Breast epithelium (tissue), 4 donors: ENCODE measurements at regions not wholly inside any gene's neighbourhood (a gene's known extent, or its start where the extent isn't known, plus 50 kb on each side); places are given as distances from the start of the nearest gene placed in this dataset.

Experiments
- DNase-seq, 2 donors: peaks; one replicate each; pipeline ENCODE4 v3.0.0-alpha.2; 2019; ENCODE audit warnings: low spot score in 2 of 2
- H3K27ac ChIP-seq, 2 donors: fragments of 200-600 bp; sonication (generic) in 1 of 2; one replicate each; pipeline ENCODE4 v1.5.1; 2016 to 2019; ENCODE audit warnings: mild to moderate bottlenecking in 1 of 2
- H3K27me3 ChIP-seq, 2 donors: fragments of 200-600 bp; sonication (generic) in 1 of 2; one replicate each; pipeline versions ENCODE4 v1.5.1 to v1.6.0; 2017 to 2019; ENCODE audit warnings: control low read depth in 1 of 2, mild to moderate bottlenecking in 1 of 2
- H3K36me3 ChIP-seq: fragments of 200-600 bp; one replicate; pipeline ENCODE4 v1.5.1; 2019
- H3K4me1 ChIP-seq, 2 donors: fragments of 200-600 bp; sonication (generic); one replicate each; pipeline ENCODE4 v1.5.1; 2016 to 2019; ENCODE audit warnings: control low read depth in 1 of 2
- H3K4me3 ChIP-seq, 3 donors: fragments of 200-600 bp; sonication (generic); 1 replicate in 2 of 3; 2 replicates in 1 of 3; pipeline ENCODE4 v1.5.1; 2016 to 2019; ENCODE audit warnings: mild to moderate bottlenecking in 3 of 3, moderate library complexity in 2 of 3
- H3K9me3 ChIP-seq, 2 donors: fragments of 200-600 bp; sonication (generic) in 1 of 2; one replicate each; pipeline ENCODE4 v1.5.1; 2016 to 2019; ENCODE audit warnings: control low read depth in 1 of 2
- POLR2A ChIP-seq: fragments of 450-650 bp; IDR thresholded peaks from one replicate; pipeline ENCODE4 v1.6.1; 2016; ENCODE audit warnings: antibody characterized with exemption, mild to moderate bottlenecking, moderate library complexity
- POLR2AphosphoS5 ChIP-seq, 3 donors: sonication (generic); formaldehyde crosslinking; IDR thresholded peaks; one replicate each; pipeline ENCODE4 v1.6.1; 2017; ENCODE audit warnings: antibody characterized with exemption in 3 of 3
- intact Hi-C: fragments of 100-400 bp; cut with DNase I; formaldehyde crosslinking; loops from one replicate; pipeline ENCODE4 v1.15.1; 2023; ENCODE audit warnings: low total_unique reads
- TF ChIP-seq, protein P1 (sequence below), 3 donors: fragments of 450-650 bp; IDR thresholded peaks; one replicate each; pipeline ENCODE4 v1.5.1; 2016 to 2017; ENCODE audit warnings: antibody characterized with exemption in 3 of 3, mild to moderate bottlenecking in 3 of 3, moderate library complexity in 3 of 3

DNA sequence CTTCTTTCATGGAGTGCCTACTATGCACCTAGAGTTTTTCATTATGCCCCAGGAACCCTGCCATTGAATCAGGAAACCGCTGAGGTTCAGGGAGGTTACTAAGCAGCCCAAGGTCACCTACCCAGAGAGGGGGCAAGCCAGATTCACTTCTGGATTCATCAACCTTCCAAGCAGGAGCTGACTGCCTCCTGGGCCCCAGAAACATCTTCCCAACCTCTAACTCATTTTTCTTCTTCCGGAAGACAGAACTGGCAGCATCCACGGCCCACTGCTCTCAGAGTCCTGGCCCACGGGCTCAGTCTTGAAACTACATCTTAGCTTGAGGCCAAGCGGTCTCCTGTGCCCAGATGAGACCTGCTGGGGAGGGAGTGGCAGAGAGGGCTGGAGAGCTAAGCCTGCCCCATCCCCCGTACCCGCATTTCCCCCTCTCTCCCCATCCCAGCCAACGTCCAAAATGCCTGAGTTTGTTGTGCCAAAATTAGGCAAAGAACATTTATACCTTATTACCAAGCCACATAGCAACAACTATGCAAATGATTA is 281.0 kb downstream of the CDC5L start:
- no peaks in the 10 kb centered on the region for H3K9me3 ChIP-seq
- intact Hi-C loops, result no loop called here
- H3K4me3 ChIP-seq, result no peak overlapping the region
- H3K27me3 ChIP-seq, result no peaks in the 10 kb centered on the region
- TF ChIP-seq POLR2A (no peak), POLR2AphosphoS5 (IDR thresholded peaks at IDR 0.05) (no peak)
- TF ChIP-seq, protein P1, sequence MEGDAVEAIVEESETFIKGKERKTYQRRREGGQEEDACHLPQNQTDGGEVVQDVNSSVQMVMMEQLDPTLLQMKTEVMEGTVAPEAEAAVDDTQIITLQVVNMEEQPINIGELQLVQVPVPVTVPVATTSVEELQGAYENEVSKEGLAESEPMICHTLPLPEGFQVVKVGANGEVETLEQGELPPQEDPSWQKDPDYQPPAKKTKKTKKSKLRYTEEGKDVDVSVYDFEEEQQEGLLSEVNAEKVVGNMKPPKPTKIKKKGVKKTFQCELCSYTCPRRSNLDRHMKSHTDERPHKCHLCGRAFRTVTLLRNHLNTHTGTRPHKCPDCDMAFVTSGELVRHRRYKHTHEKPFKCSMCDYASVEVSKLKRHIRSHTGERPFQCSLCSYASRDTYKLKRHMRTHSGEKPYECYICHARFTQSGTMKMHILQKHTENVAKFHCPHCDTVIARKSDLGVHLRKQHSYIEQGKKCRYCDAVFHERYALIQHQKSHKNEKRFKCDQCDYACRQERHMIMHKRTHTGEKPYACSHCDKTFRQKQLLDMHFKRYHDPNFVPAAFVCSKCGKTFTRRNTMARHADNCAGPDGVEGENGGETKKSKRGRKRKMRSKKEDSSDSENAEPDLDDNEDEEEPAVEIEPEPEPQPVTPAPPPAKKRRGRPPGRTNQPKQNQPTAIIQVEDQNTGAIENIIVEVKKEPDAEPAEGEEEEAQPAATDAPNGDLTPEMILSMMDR (IDR thresholded peaks at IDR 0.05), result no peak
- no peaks in the 10 kb centered on the region for H3K4me1 ChIP-seq
- no peaks in the 10 kb centered on the region for H3K36me3 ChIP-seq
- H3K27ac ChIP-seq, result no peak overlapping the region
- no peak for DNase-seq

DNA sequence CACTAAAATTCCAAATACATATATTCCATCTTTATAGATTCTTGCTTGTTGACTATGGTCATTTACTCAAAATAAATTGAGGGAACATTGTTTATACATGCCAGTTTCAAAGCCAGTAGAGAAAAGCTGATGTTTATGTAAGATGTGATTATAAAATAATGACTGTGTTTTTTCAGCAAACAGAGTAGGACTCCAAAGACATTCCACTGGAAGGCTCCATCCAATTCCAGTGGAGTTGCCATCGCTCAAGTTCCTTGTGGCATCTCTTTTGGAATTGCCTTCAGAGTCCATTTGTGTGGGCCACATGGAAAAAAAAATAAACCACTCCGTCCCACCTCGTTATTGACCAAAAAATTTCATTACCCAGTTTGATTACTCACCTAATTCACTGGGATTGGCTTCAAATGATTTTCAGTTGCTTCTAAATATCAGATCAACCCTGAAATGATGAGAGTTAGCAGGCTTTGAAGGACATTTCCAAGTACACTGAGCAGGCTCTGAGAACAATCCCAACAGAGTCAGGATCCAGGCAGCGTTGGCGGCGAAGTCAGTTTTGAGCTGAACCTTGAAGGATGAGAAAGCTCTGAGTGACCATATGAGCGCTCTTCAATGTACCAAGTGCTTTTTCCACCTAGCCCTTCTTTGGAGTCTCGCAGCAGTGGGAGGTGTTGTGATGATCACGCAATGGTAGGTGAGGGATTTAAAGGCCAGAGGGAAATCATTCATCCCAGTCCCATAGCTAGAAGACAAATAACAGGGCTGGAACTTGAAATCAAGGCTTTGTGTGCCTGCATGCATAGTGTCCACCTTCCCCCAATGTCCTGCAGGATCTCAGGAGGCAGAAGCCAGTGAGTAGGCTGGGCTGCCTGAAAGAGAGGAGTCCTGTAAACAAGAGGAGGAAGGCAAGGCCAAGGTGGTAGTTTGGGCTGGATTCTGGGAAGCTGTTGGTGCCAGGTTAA is 281.7 kb downstream of the CDC5L start:
- DNase-seq, result no peak
- Histone ChIP-seq H3K4me3 (no peak overlapping the region), H3K9me3 (no peaks in the 10 kb centered on the region), H3K4me1 (no peaks in the 10 kb centered on the region), H3K27me3 (no peaks in the 10 kb centered on the region), H3K36me3 (no peaks in the 10 kb centered on the region), H3K27ac (no peak overlapping the region)
- intact Hi-C loops, result no loop called here
- TF ChIP-seq, protein P1 (IDR thresholded peaks at IDR 0.05), result no peak
- TF ChIP-seq POLR2A, result no peak
- TF ChIP-seq POLR2AphosphoS5 (IDR thresholded peaks at IDR 0.05), result no peak

DNA sequence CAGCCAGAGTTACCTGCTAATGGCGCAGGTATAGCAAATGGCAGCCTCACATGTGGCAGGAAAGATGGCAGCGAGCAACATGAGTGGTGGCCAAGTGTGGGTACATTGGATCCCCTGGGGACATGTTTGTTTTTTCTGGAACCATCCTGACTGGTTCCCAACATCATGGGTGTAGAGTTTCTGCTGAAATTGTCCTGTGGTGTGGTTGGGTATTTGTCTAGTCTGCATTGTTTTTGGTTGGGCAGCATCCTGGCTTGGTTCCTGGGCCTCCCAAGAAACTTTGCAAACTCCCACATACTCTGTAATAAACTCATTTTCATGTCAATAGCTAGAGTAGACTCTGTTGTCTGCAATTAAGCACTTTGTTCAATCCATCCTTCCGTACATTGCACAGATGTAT is 282.6 kb downstream of the CDC5L start:
- no peak overlapping the region for H3K27ac ChIP-seq
- H3K9me3 ChIP-seq, result no peaks in the 10 kb centered on the region
- no peak overlapping the region for H3K4me3 ChIP-seq
- no peaks in the 10 kb centered on the region for H3K4me1 ChIP-seq
- no peaks in the 10 kb centered on the region for H3K27me3 ChIP-seq
- intact Hi-C loops, result no loop called here
- TF ChIP-seq, protein P1 (IDR thresholded peaks at IDR 0.05), result no peak
- TF ChIP-seq POLR2AphosphoS5 (IDR thresholded peaks at IDR 0.05), result no peak
- TF ChIP-seq POLR2A, result no peak
- no peaks in the 10 kb centered on the region for H3K36me3 ChIP-seq
- no peak for DNase-seq

DNA sequence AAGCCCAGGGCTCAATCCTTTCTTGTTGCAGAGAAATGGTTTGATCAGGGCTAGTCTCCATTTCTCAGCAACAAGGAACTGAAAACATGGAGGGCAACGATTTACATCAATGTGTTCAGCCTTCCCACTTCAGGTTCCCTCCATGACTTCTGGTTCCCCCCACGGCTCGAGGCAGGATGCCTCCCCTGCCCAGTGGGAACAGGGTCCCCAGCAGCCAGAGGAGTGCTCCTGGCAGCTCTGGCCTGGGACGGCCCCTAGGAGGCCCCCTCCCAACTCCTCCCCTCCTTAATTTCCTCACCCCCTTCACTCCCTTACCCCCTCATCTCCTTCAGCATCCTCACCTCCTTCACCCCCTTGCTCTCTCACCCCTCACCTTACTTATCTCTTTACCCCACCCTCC is 283.8 kb downstream of the CDC5L start:
- intact Hi-C loops, result no loop called here
- TF ChIP-seq POLR2AphosphoS5 (IDR thresholded peaks at IDR 0.05) (no peak), POLR2A (no peak)
- TF ChIP-seq, protein P1 (IDR thresholded peaks at IDR 0.05), result no peak
- Histone ChIP-seq H3K4me1 (no peaks in the 10 kb centered on the region), H3K36me3 (no peaks in the 10 kb centered on the region), H3K9me3 (no peaks in the 10 kb centered on the region), H3K27me3 (no peaks in the 10 kb centered on the region), H3K4me3 (no peak overlapping the region), H3K27ac (no peak overlapping the region)
- DNase-seq, result no peak

DNA sequence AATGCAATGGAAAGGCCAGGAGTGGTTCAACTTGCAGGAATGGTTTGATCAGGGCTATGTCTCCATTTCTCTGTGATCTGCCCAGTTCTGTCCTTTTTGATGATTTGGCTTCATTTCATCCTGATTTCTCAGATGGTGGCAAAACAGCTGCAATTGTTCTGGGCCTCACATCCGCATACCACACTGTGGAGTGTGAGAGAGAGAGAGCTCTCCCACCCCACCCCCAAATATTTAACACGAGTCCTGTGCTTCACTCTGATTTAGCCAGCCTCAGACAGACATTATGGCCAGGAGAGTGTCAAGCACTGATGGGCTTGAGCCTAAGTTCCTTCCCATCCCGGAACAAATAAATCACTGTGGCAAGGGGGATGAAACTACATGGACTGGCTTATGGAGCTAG is 284.6 kb downstream of the CDC5L start:
- DNase-seq, result no peak
- H3K4me3 ChIP-seq, result no peak overlapping the region
- no peak for TF ChIP-seq POLR2AphosphoS5 (IDR thresholded peaks at IDR 0.05)
- TF ChIP-seq POLR2A, result no peak
- TF ChIP-seq, protein P1 (IDR thresholded peaks at IDR 0.05), result no peak
- H3K36me3 ChIP-seq, result no peaks in the 10 kb centered on the region
- H3K27me3 ChIP-seq, result no peaks in the 10 kb centered on the region
- intact Hi-C loops, result no loop called here
- H3K27ac ChIP-seq, result no peak overlapping the region
- no peaks in the 10 kb centered on the region for H3K9me3 ChIP-seq
- no peaks in the 10 kb centered on the region for H3K4me1 ChIP-seq
